Body of pancreas (tissue), 4 donors: ENCODE measurements at regions not wholly inside any gene's neighbourhood (a gene's known extent, or its start where the extent isn't known, plus 50 kb on each side); places are given as distances from the start of the nearest gene placed in this dataset.

ENCODE experiments used
- POLR2A ChIP-seq, 3 donors: fragments of 450-650 bp; IDR thresholded peaks; one replicate each; pipeline ENCODE4 v1.6.1; 2016; ENCODE audit warnings: antibody characterized with exemption in 3 of 3, mild to moderate bottlenecking in 2 of 3
- TF ChIP-seq, protein P1 (sequence below), 7 experiments: fragments of 450-650 bp in 4 of 7; fragments of 200-600 bp in 3 of 7; sonication (generic) in 3 of 7; IDR thresholded peaks; one replicate each; pipeline ENCODE4 v1.5.1; 2016 to 2019; ENCODE audit warnings: antibody characterized with exemption in 7 of 7

DNA sequence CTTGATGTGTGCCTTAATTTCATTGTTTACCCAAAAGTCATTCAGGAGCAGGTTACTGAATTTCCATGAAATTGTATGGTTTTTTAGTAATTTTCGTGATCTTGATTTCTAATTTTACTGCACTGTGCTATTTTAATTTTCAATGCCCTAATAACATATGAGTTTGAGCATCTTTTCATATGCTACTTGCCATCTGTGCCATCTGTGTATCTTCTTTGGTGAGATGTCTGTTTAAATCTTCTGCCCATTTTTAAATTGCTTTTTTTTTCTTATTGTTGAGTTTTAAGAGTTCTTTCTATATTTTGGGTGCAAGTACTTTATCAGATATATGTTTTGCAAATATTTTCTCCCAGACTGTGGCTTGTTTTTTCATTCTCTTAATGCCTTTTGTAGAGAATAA, 165.9 kb downstream of the ST6GAL2 start:
- TF ChIP-seq, protein P1, sequence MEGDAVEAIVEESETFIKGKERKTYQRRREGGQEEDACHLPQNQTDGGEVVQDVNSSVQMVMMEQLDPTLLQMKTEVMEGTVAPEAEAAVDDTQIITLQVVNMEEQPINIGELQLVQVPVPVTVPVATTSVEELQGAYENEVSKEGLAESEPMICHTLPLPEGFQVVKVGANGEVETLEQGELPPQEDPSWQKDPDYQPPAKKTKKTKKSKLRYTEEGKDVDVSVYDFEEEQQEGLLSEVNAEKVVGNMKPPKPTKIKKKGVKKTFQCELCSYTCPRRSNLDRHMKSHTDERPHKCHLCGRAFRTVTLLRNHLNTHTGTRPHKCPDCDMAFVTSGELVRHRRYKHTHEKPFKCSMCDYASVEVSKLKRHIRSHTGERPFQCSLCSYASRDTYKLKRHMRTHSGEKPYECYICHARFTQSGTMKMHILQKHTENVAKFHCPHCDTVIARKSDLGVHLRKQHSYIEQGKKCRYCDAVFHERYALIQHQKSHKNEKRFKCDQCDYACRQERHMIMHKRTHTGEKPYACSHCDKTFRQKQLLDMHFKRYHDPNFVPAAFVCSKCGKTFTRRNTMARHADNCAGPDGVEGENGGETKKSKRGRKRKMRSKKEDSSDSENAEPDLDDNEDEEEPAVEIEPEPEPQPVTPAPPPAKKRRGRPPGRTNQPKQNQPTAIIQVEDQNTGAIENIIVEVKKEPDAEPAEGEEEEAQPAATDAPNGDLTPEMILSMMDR (IDR thresholded peaks at IDR 0.05), result no peak
- TF ChIP-seq POLR2A (IDR thresholded peaks at IDR 0.05), result no peak
